H1 (cell line): ENCODE measurements at regions not wholly inside any gene's neighbourhood (a gene's known extent, or its start where the extent isn't known, plus 50 kb on each side); places are given as distances from the start of the nearest gene placed in this dataset.

ENCODE experiments used
- CHD2 ChIP-seq: IDR thresholded peaks from 2 replicates; pipeline ENCODE4 v1.6.1; 2012; ENCODE audit warnings: low read length, improper control_type of control experiment
- FOSL1 ChIP-seq: IDR thresholded peaks from 2 replicates; pipeline ENCODE4 v1.6.1; 2011; ENCODE audit warnings: mild to moderate bottlenecking, low read depth, low read length, moderate library complexity; ENCODE audit not compliant: insufficient read depth
- HDAC2 ChIP-seq, 2 experiments: fragments of 300-600 bp in 1 of 2; sonication (generic) in 1 of 2; IDR thresholded peaks; 2 replicates each; pipeline ENCODE4 v1.6.1; 2011 to 2012; ENCODE audit warnings: low read depth in 2 of 2, low read length in 2 of 2, mild to moderate bottlenecking in 2 of 2, moderate library complexity in 2 of 2, borderline replicate concordance in 1 of 2, inconsistent platforms in 1 of 2
- HDAC6 ChIP-seq: IDR thresholded peaks from one replicate; pipeline ENCODE4 v1.7.1; 2012; ENCODE audit warnings: low read depth, mild to moderate bottlenecking, inconsistent platforms, low read length, moderate library complexity
- JUND ChIP-seq: IDR thresholded peaks from 2 replicates; pipeline ENCODE4 v1.6.1; 2011; ENCODE audit warnings: mild to moderate bottlenecking, improper control_type of control experiment, low read length
- KDM5A ChIP-seq: fragments of 200-600 bp; IDR thresholded peaks from 2 replicates; pipeline ENCODE4 v1.7.1; 2012; ENCODE audit warnings: mild to moderate bottlenecking, low read length, inconsistent platforms, mixed read lengths
- POLR2A ChIP-seq, 2 experiments: IDR thresholded peaks; 1 replicate in 1 of 2; 2 replicates in 1 of 2; pipeline ENCODE4 v1.6.1; 2011; ENCODE audit warnings: low read depth in 2 of 2, low read length in 2 of 2, mild to moderate bottlenecking in 2 of 2; ENCODE audit errors: control extremely low read depth in 1 of 2
- RBBP5 ChIP-seq: IDR thresholded peaks from 2 replicates; pipeline ENCODE4 v1.7.1; 2012; ENCODE audit warnings: low read depth, mild to moderate bottlenecking, inconsistent platforms, low read length, moderate library complexity, borderline replicate concordance
- SIN3A ChIP-seq, 2 experiments: IDR thresholded peaks in 1 of 2; conservative IDR thresholded peaks in 1 of 2; 2 replicates each; pipeline ENCODE4 v1.6.1; 2011 to 2012; ENCODE audit warnings: low read length in 2 of 2, improper control_type of control experiment in 1 of 2, low read depth in 1 of 2, mild to moderate bottlenecking in 1 of 2
- SIX5 ChIP-seq: IDR thresholded peaks from 2 replicates; pipeline ENCODE4 v1.6.1; 2011; ENCODE audit warnings: mild to moderate bottlenecking, low read depth, low read length
- TAF7 ChIP-seq: optimal IDR thresholded peaks from 2 replicates; pipeline ENCODE3; 2011; ENCODE audit warnings: low read depth, mild to moderate bottlenecking, inconsistent platforms, low read length, moderate library complexity, borderline replicate concordance
- TF ChIP-seq, protein P1 (sequence below): fragments of 300-600 bp; sonication (generic); IDR thresholded peaks from 2 replicates; pipeline ENCODE4 v1.7.1; 2012; ENCODE audit warnings: low read length, moderate library complexity, mild to moderate bottlenecking, inconsistent platforms; ENCODE audit not compliant: insufficient replicate concordance

GRCh38 chr6:142601427-142601826 is 299.6 kb downstream of the ADGRG6 start (continued):
- TF ChIP-seq, protein P1, sequence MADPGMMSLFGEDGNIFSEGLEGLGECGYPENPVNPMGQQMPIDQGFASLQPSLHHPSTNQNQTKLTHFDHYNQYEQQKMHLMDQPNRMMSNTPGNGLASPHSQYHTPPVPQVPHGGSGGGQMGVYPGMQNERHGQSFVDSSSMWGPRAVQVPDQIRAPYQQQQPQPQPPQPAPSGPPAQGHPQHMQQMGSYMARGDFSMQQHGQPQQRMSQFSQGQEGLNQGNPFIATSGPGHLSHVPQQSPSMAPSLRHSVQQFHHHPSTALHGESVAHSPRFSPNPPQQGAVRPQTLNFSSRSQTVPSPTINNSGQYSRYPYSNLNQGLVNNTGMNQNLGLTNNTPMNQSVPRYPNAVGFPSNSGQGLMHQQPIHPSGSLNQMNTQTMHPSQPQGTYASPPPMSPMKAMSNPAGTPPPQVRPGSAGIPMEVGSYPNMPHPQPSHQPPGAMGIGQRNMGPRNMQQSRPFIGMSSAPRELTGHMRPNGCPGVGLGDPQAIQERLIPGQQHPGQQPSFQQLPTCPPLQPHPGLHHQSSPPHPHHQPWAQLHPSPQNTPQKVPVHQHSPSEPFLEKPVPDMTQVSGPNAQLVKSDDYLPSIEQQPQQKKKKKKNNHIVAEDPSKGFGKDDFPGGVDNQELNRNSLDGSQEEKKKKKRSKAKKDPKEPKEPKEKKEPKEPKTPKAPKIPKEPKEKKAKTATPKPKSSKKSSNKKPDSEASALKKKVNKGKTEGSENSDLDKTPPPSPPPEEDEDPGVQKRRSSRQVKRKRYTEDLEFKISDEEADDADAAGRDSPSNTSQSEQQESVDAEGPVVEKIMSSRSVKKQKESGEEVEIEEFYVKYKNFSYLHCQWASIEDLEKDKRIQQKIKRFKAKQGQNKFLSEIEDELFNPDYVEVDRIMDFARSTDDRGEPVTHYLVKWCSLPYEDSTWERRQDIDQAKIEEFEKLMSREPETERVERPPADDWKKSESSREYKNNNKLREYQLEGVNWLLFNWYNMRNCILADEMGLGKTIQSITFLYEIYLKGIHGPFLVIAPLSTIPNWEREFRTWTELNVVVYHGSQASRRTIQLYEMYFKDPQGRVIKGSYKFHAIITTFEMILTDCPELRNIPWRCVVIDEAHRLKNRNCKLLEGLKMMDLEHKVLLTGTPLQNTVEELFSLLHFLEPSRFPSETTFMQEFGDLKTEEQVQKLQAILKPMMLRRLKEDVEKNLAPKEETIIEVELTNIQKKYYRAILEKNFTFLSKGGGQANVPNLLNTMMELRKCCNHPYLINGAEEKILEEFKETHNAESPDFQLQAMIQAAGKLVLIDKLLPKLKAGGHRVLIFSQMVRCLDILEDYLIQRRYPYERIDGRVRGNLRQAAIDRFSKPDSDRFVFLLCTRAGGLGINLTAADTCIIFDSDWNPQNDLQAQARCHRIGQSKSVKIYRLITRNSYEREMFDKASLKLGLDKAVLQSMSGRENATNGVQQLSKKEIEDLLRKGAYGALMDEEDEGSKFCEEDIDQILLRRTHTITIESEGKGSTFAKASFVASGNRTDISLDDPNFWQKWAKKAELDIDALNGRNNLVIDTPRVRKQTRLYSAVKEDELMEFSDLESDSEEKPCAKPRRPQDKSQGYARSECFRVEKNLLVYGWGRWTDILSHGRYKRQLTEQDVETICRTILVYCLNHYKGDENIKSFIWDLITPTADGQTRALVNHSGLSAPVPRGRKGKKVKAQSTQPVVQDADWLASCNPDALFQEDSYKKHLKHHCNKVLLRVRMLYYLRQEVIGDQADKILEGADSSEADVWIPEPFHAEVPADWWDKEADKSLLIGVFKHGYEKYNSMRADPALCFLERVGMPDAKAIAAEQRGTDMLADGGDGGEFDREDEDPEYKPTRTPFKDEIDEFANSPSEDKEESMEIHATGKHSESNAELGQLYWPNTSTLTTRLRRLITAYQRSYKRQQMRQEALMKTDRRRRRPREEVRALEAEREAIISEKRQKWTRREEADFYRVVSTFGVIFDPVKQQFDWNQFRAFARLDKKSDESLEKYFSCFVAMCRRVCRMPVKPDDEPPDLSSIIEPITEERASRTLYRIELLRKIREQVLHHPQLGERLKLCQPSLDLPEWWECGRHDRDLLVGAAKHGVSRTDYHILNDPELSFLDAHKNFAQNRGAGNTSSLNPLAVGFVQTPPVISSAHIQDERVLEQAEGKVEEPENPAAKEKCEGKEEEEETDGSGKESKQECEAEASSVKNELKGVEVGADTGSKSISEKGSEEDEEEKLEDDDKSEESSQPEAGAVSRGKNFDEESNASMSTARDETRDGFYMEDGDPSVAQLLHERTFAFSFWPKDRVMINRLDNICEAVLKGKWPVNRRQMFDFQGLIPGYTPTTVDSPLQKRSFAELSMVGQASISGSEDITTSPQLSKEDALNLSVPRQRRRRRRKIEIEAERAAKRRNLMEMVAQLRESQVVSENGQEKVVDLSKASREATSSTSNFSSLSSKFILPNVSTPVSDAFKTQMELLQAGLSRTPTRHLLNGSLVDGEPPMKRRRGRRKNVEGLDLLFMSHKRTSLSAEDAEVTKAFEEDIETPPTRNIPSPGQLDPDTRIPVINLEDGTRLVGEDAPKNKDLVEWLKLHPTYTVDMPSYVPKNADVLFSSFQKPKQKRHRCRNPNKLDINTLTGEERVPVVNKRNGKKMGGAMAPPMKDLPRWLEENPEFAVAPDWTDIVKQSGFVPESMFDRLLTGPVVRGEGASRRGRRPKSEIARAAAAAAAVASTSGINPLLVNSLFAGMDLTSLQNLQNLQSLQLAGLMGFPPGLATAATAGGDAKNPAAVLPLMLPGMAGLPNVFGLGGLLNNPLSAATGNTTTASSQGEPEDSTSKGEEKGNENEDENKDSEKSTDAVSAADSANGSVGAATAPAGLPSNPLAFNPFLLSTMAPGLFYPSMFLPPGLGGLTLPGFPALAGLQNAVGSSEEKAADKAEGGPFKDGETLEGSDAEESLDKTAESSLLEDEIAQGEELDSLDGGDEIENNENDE, result no peak
- TF ChIP-seq SIX5 (no peak), HDAC6 (no peak), CHD2 (no peak), RBBP5 (no peak), HDAC2 (IDR thresholded peaks at IDR 0.05; ENCODE audit: borderline replicate concordance in 1 of 2, low read depth in 2 of 2, low read length in 2 of 2) (no peak), KDM5A (no peak), TAF7 (no peak), POLR2A (IDR thresholded peaks at IDR 0.05; ENCODE audit: control extremely low read depth in 1 of 2, low read depth in 2 of 2, low read length in 2 of 2) (no peak), JUND (no peak), FOSL1 (no peak), SIN3A (conservative IDR thresholded peaks at IDR 0.05 in 1 of 2, IDR thresholded peaks at IDR 0.05 in 1 of 2; ENCODE audit: low read depth in 1 of 2, low read length in 2 of 2) (no peak)
